HEK293 (cell line): ENCODE measurements at regions not wholly inside any gene's neighbourhood (a gene's known extent, or its start where the extent isn't known, plus 50 kb on each side); places are given as distances from the start of the nearest gene placed in this dataset.

Experiments
- CTCF ChIA-PET: fragments of 350-600 bp; formaldehyde crosslinking; extraction: SDS; loops from one replicate; lab custom pipeline; 2021; ENCODE audit warnings: antibody characterized with exemption; lab: Yijun Ruan, JAX
- POLR2A ChIA-PET: fragments of 300-600 bp; formaldehyde crosslinking; extraction: SDS; loops from one replicate; lab custom pipeline; 2020; ENCODE audit warnings: antibody characterized with exemption, inconsistent platforms; lab: Yijun Ruan, JAX
- H3K27ac ChIP-seq: fragments of 200-500 bp; sonication (Bioruptor generic); 2 replicates; pipeline ENCODE4 v1.5.1; 2014; ENCODE audit warnings: low read depth, low read length, control low read depth, inconsistent platforms; ENCODE audit errors: extremely low read depth
- H3K36me3 ChIP-seq, 2 experiments: fragments of 200-500 bp in 1 of 2; sonication (Bioruptor generic) in 1 of 2; 1 replicate in 1 of 2; 2 replicates in 1 of 2; pipeline ENCODE4 v1.5.1; 2014 to 2017; ENCODE audit warnings: inconsistent platforms in 2 of 2, low read length in 2 of 2; ENCODE audit not compliant: control insufficient read depth in 2 of 2, insufficient read depth in 1 of 2
- H3K4me1 ChIP-seq: fragments of 200-500 bp; sonication (Bioruptor generic); 2 replicates; pipeline ENCODE4 v1.5.1; 2014; ENCODE audit warnings: mild to moderate bottlenecking, low read length, inconsistent platforms; ENCODE audit not compliant: control insufficient read depth, insufficient read depth
- H3K4me3 ChIP-seq: 2 replicates; pipeline ENCODE4 v1.5.1; 2011; ENCODE audit warnings: low read depth, mild to moderate bottlenecking, control low read depth, low read length, moderate library complexity
- H3K9me3 ChIP-seq: fragments of 200-500 bp; sonication (Bioruptor generic); 2 replicates; pipeline ENCODE4 v1.5.1; 2014; ENCODE audit warnings: low read depth, low read length, inconsistent platforms; ENCODE audit not compliant: control insufficient read depth, insufficient read depth
- GFI1B ChIP-seq: fragments of 450-650 bp; formaldehyde crosslinking; IDR thresholded peaks from 2 replicates; pipeline ENCODE4 v1.5.1; 2016; ENCODE audit warnings: missing biosample characterization, missing genetic modification characterization
- KLF17 ChIP-seq: fragments of 450-650 bp; formaldehyde crosslinking; IDR thresholded peaks from 2 replicates; pipeline ENCODE4 v1.5.1; 2016; ENCODE audit warnings: missing biosample characterization, missing genetic modification characterization
- MYNN ChIP-seq: fragments of 450-650 bp; formaldehyde crosslinking; IDR thresholded peaks from 2 replicates; pipeline ENCODE4 v1.5.1; 2016; ENCODE audit warnings: missing biosample characterization, missing genetic modification characterization, borderline replicate concordance
- ZBTB8A ChIP-seq: fragments of 450-650 bp; formaldehyde crosslinking; IDR thresholded peaks from 2 replicates; pipeline ENCODE4 v1.5.1; 2016; ENCODE audit warnings: missing biosample characterization, missing genetic modification characterization
- ZNF280D ChIP-seq: fragments of 450-650 bp; formaldehyde crosslinking; IDR thresholded peaks from 2 replicates; pipeline ENCODE4 v1.5.1; 2016; ENCODE audit warnings: missing biosample characterization, missing genetic modification characterization
- ZNF514 ChIP-seq: fragments of 450-650 bp; formaldehyde crosslinking; IDR thresholded peaks from 2 replicates; pipeline ENCODE4 v1.5.1; 2016; ENCODE audit warnings: missing biosample characterization, missing genetic modification characterization
- ZNF580 ChIP-seq: fragments of 450-650 bp; formaldehyde crosslinking; IDR thresholded peaks from 2 replicates; pipeline ENCODE4 v1.5.1; 2016; ENCODE audit warnings: missing biosample characterization, missing genetic modification characterization
- ZNF596 ChIP-seq: fragments of 450-650 bp; IDR thresholded peaks from 2 replicates; pipeline ENCODE4 v1.5.0; 2018; ENCODE audit warnings: missing biosample characterization, mild to moderate bottlenecking, missing genetic modification characterization, moderate library complexity
- ZNF610 ChIP-seq: fragments of 450-650 bp; formaldehyde crosslinking; IDR thresholded peaks from 2 replicates; pipeline ENCODE4 v1.5.1; 2016; ENCODE audit warnings: missing biosample characterization, missing genetic modification characterization, borderline replicate concordance
- ZNF624 ChIP-seq: fragments of 450-650 bp; formaldehyde crosslinking; IDR thresholded peaks from 2 replicates; pipeline ENCODE4 v1.5.1; 2017; ENCODE audit warnings: missing biosample characterization, missing genetic modification characterization
- TF ChIP-seq, protein P1 (sequence below): fragments of 450-650 bp; formaldehyde crosslinking; IDR thresholded peaks from 2 replicates; pipeline ENCODE4 v1.5.1; 2016; ENCODE audit warnings: missing biosample characterization, missing genetic modification characterization, borderline replicate concordance
- TF ChIP-seq, protein P2 (sequence below): fragments of 450-650 bp; formaldehyde crosslinking; IDR thresholded peaks from 2 replicates; pipeline ENCODE4 v1.5.1; 2016; ENCODE audit warnings: missing biosample characterization, missing genetic modification characterization, borderline replicate concordance

GRCh38 chr3:66133853-66134445, 86.9 kb upstream of the SLC25A26 start:
- Histone ChIP-seq H3K36me3 (no peaks in the 10 kb centered on the region), H3K4me3 (no peak overlapping the region), H3K9me3 (no peaks in the 10 kb centered on the region), H3K27ac (no peak overlapping the region), H3K4me1 (no peaks in the 10 kb centered on the region)
- ChIA-PET POLR2A (no interaction called here), CTCF (interaction anchor here (0.7 kb wide), 1 partner anchor 210 kb away, joined by 3 read pairs; no protein-coding TSS in a partner anchor)
- TF ChIP-seq, protein P1, sequence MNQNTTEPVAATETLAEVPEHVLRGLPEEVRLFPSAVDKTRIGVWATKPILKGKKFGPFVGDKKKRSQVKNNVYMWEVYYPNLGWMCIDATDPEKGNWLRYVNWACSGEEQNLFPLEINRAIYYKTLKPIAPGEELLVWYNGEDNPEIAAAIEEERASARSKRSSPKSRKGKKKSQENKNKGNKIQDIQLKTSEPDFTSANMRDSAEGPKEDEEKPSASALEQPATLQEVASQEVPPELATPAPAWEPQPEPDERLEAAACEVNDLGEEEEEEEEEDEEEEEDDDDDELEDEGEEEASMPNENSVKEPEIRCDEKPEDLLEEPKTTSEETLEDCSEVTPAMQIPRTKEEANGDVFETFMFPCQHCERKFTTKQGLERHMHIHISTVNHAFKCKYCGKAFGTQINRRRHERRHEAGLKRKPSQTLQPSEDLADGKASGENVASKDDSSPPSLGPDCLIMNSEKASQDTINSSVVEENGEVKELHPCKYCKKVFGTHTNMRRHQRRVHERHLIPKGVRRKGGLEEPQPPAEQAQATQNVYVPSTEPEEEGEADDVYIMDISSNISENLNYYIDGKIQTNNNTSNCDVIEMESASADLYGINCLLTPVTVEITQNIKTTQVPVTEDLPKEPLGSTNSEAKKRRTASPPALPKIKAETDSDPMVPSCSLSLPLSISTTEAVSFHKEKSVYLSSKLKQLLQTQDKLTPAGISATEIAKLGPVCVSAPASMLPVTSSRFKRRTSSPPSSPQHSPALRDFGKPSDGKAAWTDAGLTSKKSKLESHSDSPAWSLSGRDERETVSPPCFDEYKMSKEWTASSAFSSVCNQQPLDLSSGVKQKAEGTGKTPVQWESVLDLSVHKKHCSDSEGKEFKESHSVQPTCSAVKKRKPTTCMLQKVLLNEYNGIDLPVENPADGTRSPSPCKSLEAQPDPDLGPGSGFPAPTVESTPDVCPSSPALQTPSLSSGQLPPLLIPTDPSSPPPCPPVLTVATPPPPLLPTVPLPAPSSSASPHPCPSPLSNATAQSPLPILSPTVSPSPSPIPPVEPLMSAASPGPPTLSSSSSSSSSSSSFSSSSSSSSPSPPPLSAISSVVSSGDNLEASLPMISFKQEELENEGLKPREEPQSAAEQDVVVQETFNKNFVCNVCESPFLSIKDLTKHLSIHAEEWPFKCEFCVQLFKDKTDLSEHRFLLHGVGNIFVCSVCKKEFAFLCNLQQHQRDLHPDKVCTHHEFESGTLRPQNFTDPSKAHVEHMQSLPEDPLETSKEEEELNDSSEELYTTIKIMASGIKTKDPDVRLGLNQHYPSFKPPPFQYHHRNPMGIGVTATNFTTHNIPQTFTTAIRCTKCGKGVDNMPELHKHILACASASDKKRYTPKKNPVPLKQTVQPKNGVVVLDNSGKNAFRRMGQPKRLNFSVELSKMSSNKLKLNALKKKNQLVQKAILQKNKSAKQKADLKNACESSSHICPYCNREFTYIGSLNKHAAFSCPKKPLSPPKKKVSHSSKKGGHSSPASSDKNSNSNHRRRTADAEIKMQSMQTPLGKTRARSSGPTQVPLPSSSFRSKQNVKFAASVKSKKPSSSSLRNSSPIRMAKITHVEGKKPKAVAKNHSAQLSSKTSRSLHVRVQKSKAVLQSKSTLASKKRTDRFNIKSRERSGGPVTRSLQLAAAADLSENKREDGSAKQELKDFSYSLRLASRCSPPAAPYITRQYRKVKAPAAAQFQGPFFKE (tag by site-specific recombination): no peak
- no peak for TF ChIP-seq ZNF280D (tag by site-specific recombination)
- TF ChIP-seq ZNF610: no peak
- TF ChIP-seq MYNN (tag by site-specific recombination): no peak
- no peak for TF ChIP-seq ZBTB8A

GRCh38 chr3:66133050-66133757, 87.6 kb upstream of the SLC25A26 start:
- no peak for TF ChIP-seq ZNF580 (tag by site-specific recombination)
- no peak for TF ChIP-seq GFI1B
- TF ChIP-seq ZNF624 (tag by site-specific recombination): no peak
- no peak for TF ChIP-seq KLF17 (tag by site-specific recombination)
- no peak for TF ChIP-seq MYNN (tag by site-specific recombination)
- no peak for TF ChIP-seq ZNF596 (tag by site-specific recombination)
- TF ChIP-seq ZNF514: no peak
- TF ChIP-seq, protein P2, sequence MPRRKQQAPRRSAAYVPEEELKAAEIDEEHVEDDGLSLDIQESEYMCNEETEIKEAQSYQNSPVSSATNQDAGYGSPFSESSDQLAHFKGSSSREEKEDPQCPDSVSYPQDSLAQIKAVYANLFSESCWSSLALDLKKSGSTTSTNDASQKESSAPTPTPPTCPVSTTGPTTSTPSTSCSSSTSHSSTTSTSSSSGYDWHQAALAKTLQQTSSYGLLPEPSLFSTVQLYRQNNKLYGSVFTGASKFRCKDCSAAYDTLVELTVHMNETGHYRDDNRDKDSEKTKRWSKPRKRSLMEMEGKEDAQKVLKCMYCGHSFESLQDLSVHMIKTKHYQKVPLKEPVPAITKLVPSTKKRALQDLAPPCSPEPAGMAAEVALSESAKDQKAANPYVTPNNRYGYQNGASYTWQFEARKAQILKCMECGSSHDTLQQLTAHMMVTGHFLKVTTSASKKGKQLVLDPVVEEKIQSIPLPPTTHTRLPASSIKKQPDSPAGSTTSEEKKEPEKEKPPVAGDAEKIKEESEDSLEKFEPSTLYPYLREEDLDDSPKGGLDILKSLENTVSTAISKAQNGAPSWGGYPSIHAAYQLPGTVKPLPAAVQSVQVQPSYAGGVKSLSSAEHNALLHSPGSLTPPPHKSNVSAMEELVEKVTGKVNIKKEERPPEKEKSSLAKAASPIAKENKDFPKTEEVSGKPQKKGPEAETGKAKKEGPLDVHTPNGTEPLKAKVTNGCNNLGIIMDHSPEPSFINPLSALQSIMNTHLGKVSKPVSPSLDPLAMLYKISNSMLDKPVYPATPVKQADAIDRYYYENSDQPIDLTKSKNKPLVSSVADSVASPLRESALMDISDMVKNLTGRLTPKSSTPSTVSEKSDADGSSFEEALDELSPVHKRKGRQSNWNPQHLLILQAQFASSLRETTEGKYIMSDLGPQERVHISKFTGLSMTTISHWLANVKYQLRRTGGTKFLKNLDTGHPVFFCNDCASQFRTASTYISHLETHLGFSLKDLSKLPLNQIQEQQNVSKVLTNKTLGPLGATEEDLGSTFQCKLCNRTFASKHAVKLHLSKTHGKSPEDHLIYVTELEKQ: no peak
- Histone ChIP-seq H3K9me3 (no peaks in the 10 kb centered on the region), H3K4me3 (no peak overlapping the region), H3K36me3 (no peaks in the 10 kb centered on the region), H3K4me1 (no peaks in the 10 kb centered on the region), H3K27ac (no peak overlapping the region)
- ChIA-PET POLR2A (interaction anchor here (0.6 kb wide), 1 partner anchor 135 kb away, joined by 3 read pairs; no protein-coding TSS in a partner anchor), CTCF (interaction anchor here (0.7 kb wide), 1 partner anchor 209 kb away, joined by 3 read pairs; no protein-coding TSS in a partner anchor)
